MV-4-11 (cell line): ENCODE measurements at regions not wholly inside any gene's neighbourhood (a gene's known extent, or its start where the extent isn't known, plus 50 kb on each side); places are given as distances from the start of the nearest gene placed in this dataset.
"Not testable (repeated sequence)": the region's sequence is repeated elsewhere in the genome, so short reads cannot be mapped to it uniquely, and the experiment has no call there.

ENCODE experiments used
- DNase-seq: peaks from one replicate; lab custom pipeline; 2025; lab: John Stamatoyannopoulos, UW

- DNase-seq: no peak
These were observed 103.7 kb upstream of the MNS1 start for GRCh38 chr15:56568466-56569167.

- DNase-seq: no peak
These were observed 92.5 kb upstream of the MNS1 start for GRCh38 chr15:56557415-56557814.

GRCh38 chr15:56553486-56553885, 88.5 kb upstream of the MNS1 start:
- no peak for DNase-seq

GRCh38 chr15:56552659-56553058, 87.7 kb upstream of the MNS1 start:
- DNase-seq: no peak

- not testable (repeated sequence) for DNase-seq
These were observed 75.6 kb upstream of the MNS1 start for GRCh38 chr15:56540570-56540969.

GRCh38 chr15:56540157-56540556, 75.2 kb upstream of the MNS1 start:
- DNase-seq: not testable (repeated sequence)

GRCh38 chr15:56538901-56539545, 74.1 kb upstream of the MNS1 start:
- peak; percentile 30 for DNase-seq

- DNase-seq: no peak
These were observed 72.9 kb upstream of the MNS1 start for GRCh38 chr15:56537881-56538280.

GRCh38 chr15:56534728-56535127, 69.8 kb upstream of the MNS1 start:
- DNase-seq: no peak

- DNase-seq: no peak
These were observed 68.9 kb upstream of the MNS1 start for GRCh38 chr15:56533731-56534403.

GRCh38 chr15:56532721-56533460, 68.0 kb upstream of the MNS1 start:
- no peak for DNase-seq

- no peak for DNase-seq
These were observed 65.2 kb upstream of the MNS1 start for GRCh38 chr15:56530157-56530556.

- DNase-seq: no peak
These were observed 63.2 kb upstream of the MNS1 start for GRCh38 chr15:56528136-56528535.

GRCh38 chr15:56524915-56525314, 60.0 kb upstream of the MNS1 start:
- DNase-seq: no peak

- no peak for DNase-seq
These were observed 58.6 kb upstream of the MNS1 start for GRCh38 chr15:56523521-56523920.

GRCh38 chr15:56519000-56519399, 54.1 kb upstream of the MNS1 start:
- no peak for DNase-seq
